ENCODE measurements at regions not wholly inside any gene's neighbourhood (a gene's known extent, or its start where the extent isn't known, plus 50 kb on each side); places are given as distances from the start of the nearest gene placed in this dataset.

DNA sequence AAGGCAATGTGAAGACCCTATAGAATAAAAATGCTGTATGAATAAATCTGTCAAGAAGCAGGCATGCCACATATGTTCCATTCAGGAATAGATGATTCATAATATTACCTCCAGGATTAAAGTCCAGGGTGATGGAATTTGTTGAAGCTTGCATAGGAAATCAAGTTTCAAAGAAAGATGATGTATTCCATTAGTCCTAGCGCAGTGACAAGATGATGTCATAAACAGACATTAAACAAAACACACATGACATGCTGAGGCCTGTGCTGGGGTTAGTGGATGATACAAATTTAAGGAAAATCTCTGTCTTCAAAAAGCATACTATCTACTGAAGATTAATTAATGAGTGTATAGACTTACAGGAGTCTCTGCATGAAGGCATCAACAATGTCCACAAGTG is 1025.2 kb downstream of the CDH11 start:
- TF ChIP-seq POLR2AphosphoS5 (IDR thresholded peaks at IDR 0.05; ENCODE audit: low read depth, low read length) (no peak), TAF1 (IDR thresholded peaks at IDR 0.05; ENCODE audit: borderline replicate concordance, insufficient read depth, low read length) (no peak), SIN3A (IDR thresholded peaks at IDR 0.05; ENCODE audit: borderline replicate concordance, insufficient read depth, low read length) (no peak), FOXP2 (optimal IDR thresholded peaks at IDR 0.05; ENCODE audit: borderline replicate concordance, extremely low read depth, extremely low read length, insufficient read depth) (no peak)
- TF ChIP-seq, protein P1, sequence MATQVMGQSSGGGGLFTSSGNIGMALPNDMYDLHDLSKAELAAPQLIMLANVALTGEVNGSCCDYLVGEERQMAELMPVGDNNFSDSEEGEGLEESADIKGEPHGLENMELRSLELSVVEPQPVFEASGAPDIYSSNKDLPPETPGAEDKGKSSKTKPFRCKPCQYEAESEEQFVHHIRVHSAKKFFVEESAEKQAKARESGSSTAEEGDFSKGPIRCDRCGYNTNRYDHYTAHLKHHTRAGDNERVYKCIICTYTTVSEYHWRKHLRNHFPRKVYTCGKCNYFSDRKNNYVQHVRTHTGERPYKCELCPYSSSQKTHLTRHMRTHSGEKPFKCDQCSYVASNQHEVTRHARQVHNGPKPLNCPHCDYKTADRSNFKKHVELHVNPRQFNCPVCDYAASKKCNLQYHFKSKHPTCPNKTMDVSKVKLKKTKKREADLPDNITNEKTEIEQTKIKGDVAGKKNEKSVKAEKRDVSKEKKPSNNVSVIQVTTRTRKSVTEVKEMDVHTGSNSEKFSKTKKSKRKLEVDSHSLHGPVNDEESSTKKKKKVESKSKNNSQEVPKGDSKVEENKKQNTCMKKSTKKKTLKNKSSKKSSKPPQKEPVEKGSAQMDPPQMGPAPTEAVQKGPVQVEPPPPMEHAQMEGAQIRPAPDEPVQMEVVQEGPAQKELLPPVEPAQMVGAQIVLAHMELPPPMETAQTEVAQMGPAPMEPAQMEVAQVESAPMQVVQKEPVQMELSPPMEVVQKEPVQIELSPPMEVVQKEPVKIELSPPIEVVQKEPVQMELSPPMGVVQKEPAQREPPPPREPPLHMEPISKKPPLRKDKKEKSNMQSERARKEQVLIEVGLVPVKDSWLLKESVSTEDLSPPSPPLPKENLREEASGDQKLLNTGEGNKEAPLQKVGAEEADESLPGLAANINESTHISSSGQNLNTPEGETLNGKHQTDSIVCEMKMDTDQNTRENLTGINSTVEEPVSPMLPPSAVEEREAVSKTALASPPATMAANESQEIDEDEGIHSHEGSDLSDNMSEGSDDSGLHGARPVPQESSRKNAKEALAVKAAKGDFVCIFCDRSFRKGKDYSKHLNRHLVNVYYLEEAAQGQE (IDR thresholded peaks at IDR 0.05; ENCODE audit: insufficient read depth in 1 of 2, low read depth in 2 of 2, low read length in 2 of 2) = no peak

Measured in PFSK-1 (cell line).